Right lobe of liver (tissue), 4 donors: ENCODE measurements at regions not wholly inside any gene's neighbourhood (a gene's known extent, or its start where the extent isn't known, plus 50 kb on each side); places are given as distances from the start of the nearest gene placed in this dataset.

Experiments used
- CTCF ChIP-seq, 4 donors: fragments of 200-600 bp in 3 of 4; fragments of 450-650 bp in 1 of 4; IDR thresholded peaks; one replicate each; pipeline versions ENCODE4 v1.5.1 to v1.8.0; 2016 to 2022; ENCODE audit warnings: antibody characterized with exemption in 4 of 4, mild to moderate bottlenecking in 2 of 4
- POLR2A ChIP-seq: fragments of 450-650 bp; IDR thresholded peaks from one replicate; pipeline ENCODE4 v1.6.1; 2017; ENCODE audit warnings: antibody characterized with exemption, mild to moderate bottlenecking
- donor health status: DM: no; HTN: no; CAD: no.
- donor health status: DM: no; HTN: no; CAD: no.
- donor health status: DM: no; HTN: yes; CAD: no.

GRCh38 chr2:16084274-16084673, 143.9 kb downstream of the MYCN start:
- no peak for TF ChIP-seq CTCF (IDR thresholded peaks at IDR 0.05)
- no peak for TF ChIP-seq POLR2A
